IMR-90 (cell line): ENCODE measurements at regions not wholly inside any gene's neighbourhood (a gene's known extent, or its start where the extent isn't known, plus 50 kb on each side); places are given as distances from the start of the nearest gene placed in this dataset.

Experiments
- ATAC-seq: fragments of 200-7000 bp; cut with Tn5 transposase; 2 replicates; pipeline ENCODE4 v1.9.1; 2020; ENCODE audit warnings: low read depth, mild to moderate bottlenecking, moderate library complexity
- BruUV-seq: library from RNA; stranded (reverse); fragments of 400-500 nt; replicated peaks from 2 replicates; lab custom pipeline; 2021; lab: Mats Ljungman, UMichigan
- CTCF ChIA-PET: fragments of 300-600 bp; formaldehyde crosslinking; extraction: SDS; loops from one replicate; lab custom pipeline; 2021; ENCODE audit warnings: antibody characterized with exemption; lab: Yijun Ruan, JAX
- POLR2A ChIA-PET: fragments of 300-600 bp; sonication (Branson Sonifier 250); formaldehyde crosslinking; loops from one replicate; lab custom pipeline; 2022; ENCODE audit warnings: antibody characterized with exemption; ENCODE audit not compliant: unreplicated experiment; lab: Charles Lee
- DNase-seq: peaks from one replicate; pipeline ENCODE4 v3.0.0; 2013
- H2AFZ ChIP-seq: replicated peaks from 2 replicates; pipeline ENCODE3; 2013; ENCODE audit warnings: low read length, mild to moderate bottlenecking; ENCODE audit not compliant: poor library complexity
- H2AK5ac ChIP-seq: 2 replicates; pipeline ENCODE4 v1.6.1; 2013; ENCODE audit warnings: low read depth, low read length, inconsistent platforms
- H2AK9ac ChIP-seq: replicated peaks from 2 replicates; pipeline ENCODE3; 2013; ENCODE audit warnings: mild to moderate bottlenecking, low read depth, low read length, moderate library complexity; ENCODE audit not compliant: poor library complexity
- H2BK120ac ChIP-seq: 2 replicates; pipeline ENCODE4 v1.6.1; 2013; ENCODE audit warnings: low read depth, low read length, inconsistent platforms
- H2BK15ac ChIP-seq: 3 replicates; pipeline ENCODE4 v1.6.1; 2013; ENCODE audit warnings: low read depth, low read length, inconsistent platforms
- H2BK20ac ChIP-seq: 2 replicates; pipeline ENCODE4 v1.6.1; 2013; ENCODE audit warnings: low read depth, mild to moderate bottlenecking, inconsistent platforms, low read length, moderate library complexity
- H2BK5ac ChIP-seq: 2 replicates; pipeline ENCODE4 v1.6.1; 2013; ENCODE audit warnings: mild to moderate bottlenecking, low read depth, low read length, inconsistent platforms; ENCODE audit not compliant: poor library complexity, severe bottlenecking
- H3K14ac ChIP-seq: replicated peaks from 2 replicates; pipeline ENCODE4 v1.6.1; 2013; ENCODE audit warnings: low read depth, low read length, inconsistent platforms
- H3K18ac ChIP-seq: 2 replicates; pipeline ENCODE4 v1.6.1; 2013; ENCODE audit warnings: low read depth, low read length, control low read depth
- H3K23ac ChIP-seq: 2 replicates; pipeline ENCODE4 v1.6.1; 2013; ENCODE audit warnings: low read depth, low read length, inconsistent platforms
- H3K27ac ChIP-seq: 2 replicates; pipeline ENCODE4 v1.5.1; 2013; ENCODE audit warnings: mild to moderate bottlenecking, control low read depth, low read length; ENCODE audit not compliant: insufficient read depth
- H3K27me3 ChIP-seq: 2 replicates; pipeline ENCODE4 v1.6.1; 2013; ENCODE audit warnings: low read length; ENCODE audit not compliant: control insufficient read depth, insufficient read depth
- H3K36me3 ChIP-seq: 2 replicates; pipeline ENCODE4 v1.6.1; 2013; ENCODE audit warnings: low read length, mixed read lengths; ENCODE audit not compliant: control insufficient read depth, insufficient read depth
- H3K4ac ChIP-seq: 2 replicates; pipeline ENCODE4 v1.6.1; 2013; ENCODE audit warnings: low read depth, low read length, inconsistent platforms
- H3K4me1 ChIP-seq: 2 replicates; pipeline ENCODE4 v1.6.1; 2013; ENCODE audit warnings: low read length, mixed read lengths; ENCODE audit not compliant: control insufficient read depth, insufficient read depth
- H3K4me2 ChIP-seq: 2 replicates; pipeline ENCODE4 v1.6.1; 2013; ENCODE audit warnings: low read depth, mild to moderate bottlenecking, control low read depth, low read length, moderate library complexity
- H3K4me3 ChIP-seq: 2 replicates; pipeline ENCODE4 v1.5.1; 2013; ENCODE audit warnings: low read depth, mild to moderate bottlenecking, control low read depth, low read length, moderate library complexity; ENCODE audit not compliant: insufficient read depth
- H3K56ac ChIP-seq: 2 replicates; pipeline ENCODE4 v1.6.1; 2013; ENCODE audit warnings: low read length, inconsistent platforms; ENCODE audit not compliant: insufficient read depth; ENCODE audit errors: extremely low read depth
- H3K79me1 ChIP-seq, 2 experiments: 2 replicates each; pipeline ENCODE4 v1.6.1; 2013; ENCODE audit warnings: low read length in 2 of 2, inconsistent platforms in 1 of 2, low read depth in 1 of 2
- H3K9ac ChIP-seq: 2 replicates; pipeline ENCODE4 v1.6.1; 2013; ENCODE audit warnings: low read depth, low read length, control low read depth
- H3K9me1 ChIP-seq: 2 replicates; pipeline ENCODE4 v1.6.1; 2013; ENCODE audit warnings: low read length, inconsistent platforms; ENCODE audit not compliant: insufficient read depth
- H3K9me3 ChIP-seq: 2 replicates; pipeline ENCODE4 v1.6.1; 2013; ENCODE audit warnings: low read length; ENCODE audit not compliant: control insufficient read depth, insufficient read depth
- H4K20me1 ChIP-seq: 2 replicates; pipeline ENCODE4 v1.6.1; 2013; ENCODE audit warnings: low read length, inconsistent platforms; ENCODE audit not compliant: insufficient read depth
- H4K5ac ChIP-seq: 2 replicates; pipeline ENCODE4 v1.6.1; 2013; ENCODE audit warnings: mild to moderate bottlenecking, low read depth, low read length, control low read depth
- H4K8ac ChIP-seq, 2 experiments: 2 replicates each; pipeline ENCODE4 v1.6.1; 2013; ENCODE audit warnings: low read depth in 2 of 2, low read length in 2 of 2, control low read depth in 1 of 2, inconsistent platforms in 1 of 2
- H4K91ac ChIP-seq: 2 replicates; pipeline ENCODE4 v1.6.1; 2013; ENCODE audit warnings: low read depth, low read length, inconsistent platforms; ENCODE audit not compliant: insufficient read depth
- CEBPB ChIP-seq: IDR thresholded peaks from 2 replicates; pipeline ENCODE4 v1.6.1; 2012; ENCODE audit warnings: low read depth, low read length, improper control_type of control experiment
- CHD1 ChIP-seq: IDR thresholded peaks from 2 replicates; pipeline ENCODE4 v1.6.1; 2012; ENCODE audit warnings: low read depth, low read length, improper control_type of control experiment
- FOS ChIP-seq: fragments of 150-350 bp; IDR thresholded peaks from 2 replicates; pipeline ENCODE4 v1.6.1; 2016; ENCODE audit warnings: low read depth, low read length
- MAFK ChIP-seq: IDR thresholded peaks from 2 replicates; pipeline ENCODE4 v1.6.1; 2012; ENCODE audit warnings: low read depth, low read length, improper control_type of control experiment
- MAZ ChIP-seq: IDR thresholded peaks from 2 replicates; pipeline ENCODE4 v1.6.1; 2012; ENCODE audit warnings: low read depth, mild to moderate bottlenecking, low read length, improper control_type of control experiment, moderate library complexity, borderline replicate concordance
- NFE2L2 ChIP-seq: fragments of 150-350 bp; IDR thresholded peaks from 2 replicates; pipeline ENCODE4 v1.6.1; 2016; ENCODE audit warnings: low read depth, mild to moderate bottlenecking, low read length
- POLR2A ChIP-seq: IDR thresholded peaks from 2 replicates; pipeline ENCODE4 v1.6.1; 2012; ENCODE audit warnings: mild to moderate bottlenecking, low read depth, low read length
- RAD21 ChIP-seq: IDR thresholded peaks from 2 replicates; pipeline ENCODE4 v1.6.1; 2012; ENCODE audit warnings: low read length, improper control_type of control experiment
- RCOR1 ChIP-seq: IDR thresholded peaks from 2 replicates; pipeline ENCODE4 v1.6.1; 2012; ENCODE audit warnings: mild to moderate bottlenecking, low read length, improper control_type of control experiment; ENCODE audit not compliant: insufficient replicate concordance
- RFX5 ChIP-seq: IDR thresholded peaks from 2 replicates; pipeline ENCODE4 v1.8.0; 2012; ENCODE audit warnings: low read depth, mild to moderate bottlenecking, low read length, moderate library complexity
- WGBS, 2 experiments: methylation state at CpG; one replicate each; pipeline versions ENCODE4 v1.1.5 to v1.1.7; 2013; ENCODE audit warnings: missing lambda C conversion rate in 2 of 2; ENCODE audit not compliant: insufficient read length in 1 of 2; ENCODE audit errors: extremely low coverage in 2 of 2; 5-methylcytosine and 5-hydroxymethylcytosine counted together
- dilution Hi-C: fragments of 300-500 bp; cut with HindIII; formaldehyde crosslinking; loops from one replicate; pipeline ENCODE4 v1.14.3; 2018; ENCODE audit warnings: low sequenced_read_pairs; ENCODE audit not compliant: unreplicated experiment
- in situ Hi-C: fragments of 300-500 bp; cut with MboI; formaldehyde crosslinking; loops from 3 replicates; pipeline ENCODE4 v1.14.3; 2019; ENCODE audit warnings: low sequenced_read_pairs, inconsistent platforms, mixed read lengths
- intact Hi-C: fragments of 100-400 bp; cut with micrococcal nuclease; formaldehyde crosslinking; loops from 2 replicates; pipeline ENCODE4 v1.10.0; 2022
- TF ChIP-seq, protein P1 (sequence below): fragments of 150-350 bp; IDR thresholded peaks from 2 replicates; pipeline ENCODE4 v1.6.1; 2016; ENCODE audit warnings: low read depth, mild to moderate bottlenecking, low read length, moderate library complexity, borderline replicate concordance

GRCh38 chr1:221371705-221372104 is 370.2 kb downstream of the DUSP10 start:
- intact Hi-C loops = no loop called here
- CTCF ChIA-PET = no interaction called here
- in situ Hi-C loops = no loop called here

More at GRCh38 chr1:221371705-221372104, 370.2 kb downstream of the DUSP10 start:
- H3K14ac ChIP-seq = no peak overlapping the region
- H3K9me3 ChIP-seq = no peaks in the 10 kb centered on the region
- H3K4me3 ChIP-seq = no peak overlapping the region
- no peak overlapping the region for H2AK9ac ChIP-seq
- no peak overlapping the region for H2AFZ ChIP-seq
- H4K8ac ChIP-seq = no peak overlapping the region
- H3K27ac ChIP-seq = no peak overlapping the region
- WGBS, 2 experiments = no CpG with 5 or more reads among the region's 3 CpGs
- ATAC-seq (no peak), DNase-seq (no peak)
- TF ChIP-seq MAFK (no peak), RFX5 (no peak), POLR2A (no peak), NFE2L2 (no peak), FOS (no peak), CEBPB (no peak), RCOR1 (no peak), RAD21 (no peak), MAZ (no peak), CHD1 (no peak)
- TF ChIP-seq, protein P1, sequence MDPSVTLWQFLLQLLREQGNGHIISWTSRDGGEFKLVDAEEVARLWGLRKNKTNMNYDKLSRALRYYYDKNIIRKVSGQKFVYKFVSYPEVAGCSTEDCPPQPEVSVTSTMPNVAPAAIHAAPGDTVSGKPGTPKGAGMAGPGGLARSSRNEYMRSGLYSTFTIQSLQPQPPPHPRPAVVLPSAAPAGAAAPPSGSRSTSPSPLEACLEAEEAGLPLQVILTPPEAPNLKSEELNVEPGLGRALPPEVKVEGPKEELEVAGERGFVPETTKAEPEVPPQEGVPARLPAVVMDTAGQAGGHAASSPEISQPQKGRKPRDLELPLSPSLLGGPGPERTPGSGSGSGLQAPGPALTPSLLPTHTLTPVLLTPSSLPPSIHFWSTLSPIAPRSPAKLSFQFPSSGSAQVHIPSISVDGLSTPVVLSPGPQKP = no peak
- dilution Hi-C loops = no loop called here
- H4K20me1 ChIP-seq = no peaks in the 10 kb centered on the region
- H3K9ac ChIP-seq = no peak overlapping the region
- no peaks in the 10 kb centered on the region for H3K36me3 ChIP-seq
- H2BK20ac ChIP-seq = no peak overlapping the region
- no peak overlapping the region for H3K4me2 ChIP-seq
- BruUV-seq = no TSS peak
- no peaks in the 10 kb centered on the region for H3K9me1 ChIP-seq
- H4K91ac ChIP-seq = no peak overlapping the region
- H2AK5ac ChIP-seq = no peak overlapping the region
- no peak overlapping the region for H2BK120ac ChIP-seq
- H3K56ac ChIP-seq = no peak overlapping the region
- H3K27me3 ChIP-seq = no peaks in the 10 kb centered on the region; the same call in 1 of the 2 replicates
- no peak overlapping the region for H2BK5ac ChIP-seq
- no peaks in the 10 kb centered on the region for H3K4me1 ChIP-seq
- H2BK15ac ChIP-seq = no peak overlapping the region
- POLR2A ChIA-PET = no interaction called here
- H4K5ac ChIP-seq = no peak overlapping the region
- no peak overlapping the region for H3K18ac ChIP-seq
- no peaks in the 10 kb centered on the region for H3K79me1 ChIP-seq
- H3K4ac ChIP-seq = no peak overlapping the region
- H3K23ac ChIP-seq = no peak overlapping the region
